Cardiac muscle cell (in vitro differentiated cells and primary cell): ENCODE measurements at regions not wholly inside any gene's neighbourhood (a gene's known extent, or its start where the extent isn't known, plus 50 kb on each side); places are given as distances from the start of the nearest gene placed in this dataset.

Experiments
- DNase-seq, 2 donors: peaks; one replicate each; pipeline versions ENCODE4 v3.0.0 to v3.0.0-alpha.2; 2010 to 2017; ENCODE audit warnings: low read depth in 1 of 2, low spot score in 1 of 2
- H3K27ac ChIP-seq: fragments of 200-600 bp; sonication (generic); 2 replicates; pipeline ENCODE4 v1.5.1; 2016
- H3K27me3 ChIP-seq: fragments of 200-600 bp; sonication (generic); 2 replicates; pipeline ENCODE4 v1.6.0; 2016; ENCODE audit warnings: control low read depth
- H3K36me3 ChIP-seq: fragments of 200-600 bp; sonication (generic); 2 replicates; pipeline ENCODE4 v1.5.1; 2016; ENCODE audit warnings: control low read depth
- H3K4me1 ChIP-seq: fragments of 200-600 bp; sonication (generic); 2 replicates; pipeline ENCODE4 v1.8.1; 2017; ENCODE audit warnings: low read depth, mild to moderate bottlenecking, mixed run types
- H3K4me3 ChIP-seq: fragments of 200-600 bp; sonication (generic); 2 replicates; pipeline ENCODE4 v1.5.1; 2016; ENCODE audit warnings: mild to moderate bottlenecking
- H3K9me3 ChIP-seq: fragments of 200-600 bp; sonication (generic); 2 replicates; pipeline ENCODE4 v1.5.1; 2017; ENCODE audit warnings: low read depth, mild to moderate bottlenecking, control low read depth
- CTCF ChIP-seq: IDR thresholded peaks from 2 replicates; pipeline ENCODE4 v1.5.1; 2012; ENCODE audit warnings: low read depth, mild to moderate bottlenecking, low read length

GRCh38 chr10:58892031-58892531, 284.4 kb upstream of the PHYHIPL start:
- peak in 1 of 2 donors; percentile 40 for DNase-seq
- H3K27me3 ChIP-seq, result no peaks in the 10 kb centered on the region
- no peak for TF ChIP-seq CTCF
- H3K4me1 ChIP-seq, result peaks cover 16% of the 10 kb centered on the region
- H3K36me3 ChIP-seq, result no peaks in the 10 kb centered on the region
- no peaks in the 10 kb centered on the region for H3K9me3 ChIP-seq
- no peak overlapping the region for H3K27ac ChIP-seq
- no peak overlapping the region for H3K4me3 ChIP-seq

- TF ChIP-seq CTCF, result peak; percentile 7
- H3K4me3 ChIP-seq, result no peak overlapping the region
- no peaks in the 10 kb centered on the region for H3K27me3 ChIP-seq
- H3K27ac ChIP-seq, result no peak overlapping the region
- DNase-seq, result peak; percentile 23 to 44
- H3K9me3 ChIP-seq, result no peaks in the 10 kb centered on the region
- H3K36me3 ChIP-seq, result no peaks in the 10 kb centered on the region
- peaks cover 16% of the 10 kb centered on the region for H3K4me1 ChIP-seq
Measured at GRCh38 chr10:58894929-58895328, 281.5 kb upstream of the PHYHIPL start.

- Histone ChIP-seq H3K4me1 (peaks cover 16% of the 10 kb centered on the region), H3K27me3 (no peaks in the 10 kb centered on the region), H3K36me3 (no peaks in the 10 kb centered on the region), H3K9me3 (no peaks in the 10 kb centered on the region), H3K27ac (no peak overlapping the region), H3K4me3 (no peak overlapping the region)
- no peak for DNase-seq
- no peak for TF ChIP-seq CTCF
Measured at GRCh38 chr10:58896229-58896628, 280.2 kb upstream of the PHYHIPL start.

- Histone ChIP-seq H3K4me1 (peaks cover 10% of the 10 kb centered on the region), H3K9me3 (no peaks in the 10 kb centered on the region), H3K27ac (no peak overlapping the region), H3K27me3 (no peaks in the 10 kb centered on the region), H3K36me3 (no peaks in the 10 kb centered on the region), H3K4me3 (no peak overlapping the region)
- DNase-seq, result no peak
- TF ChIP-seq CTCF, result no peak
Measured at GRCh38 chr10:58897236-58897635, 279.2 kb upstream of the PHYHIPL start.

- DNase-seq, result peak in 1 of 2 donors; percentile 11
- no peaks in the 10 kb centered on the region for H3K36me3 ChIP-seq
- H3K27me3 ChIP-seq, result no peaks in the 10 kb centered on the region
- TF ChIP-seq CTCF, result no peak
- H3K4me3 ChIP-seq, result no peak overlapping the region
- peaks cover 8% of the 10 kb centered on the region for H3K4me1 ChIP-seq
- H3K27ac ChIP-seq, result no peak overlapping the region
- no peaks in the 10 kb centered on the region for H3K9me3 ChIP-seq
Measured at GRCh38 chr10:58897708-58898107, 278.7 kb upstream of the PHYHIPL start.
